ENCODE measurements at regions not wholly inside any gene's neighbourhood (a gene's known extent, or its start where the extent isn't known, plus 50 kb on each side); places are given as distances from the start of the nearest gene placed in this dataset.

GRCh38 chr1:87930796-87931195 is 602.1 kb downstream of the LMO4 start:
- DNase-seq = no peak
- no peaks in the 10 kb centered on the region for H3K36me3 Mint-ChIP-seq (ENCODE audit: low read depth)
- no peaks in the 10 kb centered on the region; the same call in 1 of the 2 replicates for H3K27me3 Mint-ChIP-seq (ENCODE audit: insufficient read depth)
- H3K9me3 Mint-ChIP-seq = peaks cover 9% of the 10 kb centered on the region; the same call in 1 of the 2 replicates
- TF ChIP-seq, protein P1, sequence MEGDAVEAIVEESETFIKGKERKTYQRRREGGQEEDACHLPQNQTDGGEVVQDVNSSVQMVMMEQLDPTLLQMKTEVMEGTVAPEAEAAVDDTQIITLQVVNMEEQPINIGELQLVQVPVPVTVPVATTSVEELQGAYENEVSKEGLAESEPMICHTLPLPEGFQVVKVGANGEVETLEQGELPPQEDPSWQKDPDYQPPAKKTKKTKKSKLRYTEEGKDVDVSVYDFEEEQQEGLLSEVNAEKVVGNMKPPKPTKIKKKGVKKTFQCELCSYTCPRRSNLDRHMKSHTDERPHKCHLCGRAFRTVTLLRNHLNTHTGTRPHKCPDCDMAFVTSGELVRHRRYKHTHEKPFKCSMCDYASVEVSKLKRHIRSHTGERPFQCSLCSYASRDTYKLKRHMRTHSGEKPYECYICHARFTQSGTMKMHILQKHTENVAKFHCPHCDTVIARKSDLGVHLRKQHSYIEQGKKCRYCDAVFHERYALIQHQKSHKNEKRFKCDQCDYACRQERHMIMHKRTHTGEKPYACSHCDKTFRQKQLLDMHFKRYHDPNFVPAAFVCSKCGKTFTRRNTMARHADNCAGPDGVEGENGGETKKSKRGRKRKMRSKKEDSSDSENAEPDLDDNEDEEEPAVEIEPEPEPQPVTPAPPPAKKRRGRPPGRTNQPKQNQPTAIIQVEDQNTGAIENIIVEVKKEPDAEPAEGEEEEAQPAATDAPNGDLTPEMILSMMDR (IDR thresholded peaks at IDR 0.05) = no peak
- H3K4me1 Mint-ChIP-seq (ENCODE audit: low read depth) = peaks cover 5% of the 10 kb centered on the region; the same call in 1 of the 2 replicates
- H3K27ac Mint-ChIP-seq = no peak overlapping the region
- no peak overlapping the region for H3K4me3 Mint-ChIP-seq

- no peaks in the 10 kb centered on the region for H3K4me1 Mint-ChIP-seq (ENCODE audit: low read depth)
- H3K4me3 Mint-ChIP-seq = no peak overlapping the region
- no peak for DNase-seq
- no peaks in the 10 kb centered on the region; the same call in 1 of the 2 replicates for H3K27me3 Mint-ChIP-seq (ENCODE audit: insufficient read depth)
- peaks cover 9% of the 10 kb centered on the region; the same call in 1 of the 2 replicates for H3K9me3 Mint-ChIP-seq
- H3K36me3 Mint-ChIP-seq (ENCODE audit: low read depth) = no peaks in the 10 kb centered on the region
- no peak overlapping the region for H3K27ac Mint-ChIP-seq
- TF ChIP-seq, protein P1 (IDR thresholded peaks at IDR 0.05) = no peak
Measured at GRCh38 chr1:87933171-87933570, 604.5 kb downstream of the LMO4 start.

- TF ChIP-seq, protein P1 (IDR thresholded peaks at IDR 0.05) = no peak
- no peak overlapping the region for H3K4me3 Mint-ChIP-seq
- H3K9me3 Mint-ChIP-seq = peaks cover 9% of the 10 kb centered on the region; the same call in 1 of the 2 replicates
- no peak for DNase-seq
- no peak overlapping the region for H3K27ac Mint-ChIP-seq
- H3K27me3 Mint-ChIP-seq (ENCODE audit: insufficient read depth) = no peaks in the 10 kb centered on the region; the same call in 1 of the 2 replicates
- H3K36me3 Mint-ChIP-seq (ENCODE audit: low read depth) = no peaks in the 10 kb centered on the region
- peaks cover 10% of the 10 kb centered on the region for H3K4me1 Mint-ChIP-seq (ENCODE audit: low read depth)
Measured at GRCh38 chr1:87935130-87935529, 606.5 kb downstream of the LMO4 start.

GRCh38 chr1:87937831-87938395 is 609.2 kb downstream of the LMO4 start:
- DNase-seq = no peak
- H3K27ac Mint-ChIP-seq = no peak overlapping the region
- no peaks in the 10 kb centered on the region; the same call in 1 of the 2 replicates for H3K27me3 Mint-ChIP-seq (ENCODE audit: insufficient read depth)
- TF ChIP-seq, protein P1 (IDR thresholded peaks at IDR 0.05) = no peak
- H3K4me1 Mint-ChIP-seq (ENCODE audit: low read depth) = peaks cover 31% of the 10 kb centered on the region
- no peaks in the 10 kb centered on the region for H3K9me3 Mint-ChIP-seq
- no peak overlapping the region for H3K4me3 Mint-ChIP-seq
- H3K36me3 Mint-ChIP-seq (ENCODE audit: low read depth) = no peaks in the 10 kb centered on the region

- no peak overlapping the region for H3K27ac Mint-ChIP-seq
- H3K9me3 Mint-ChIP-seq = no peaks in the 10 kb centered on the region
- peaks cover 31% of the 10 kb centered on the region for H3K4me1 Mint-ChIP-seq (ENCODE audit: low read depth)
- H3K4me3 Mint-ChIP-seq = no peak overlapping the region
- no peaks in the 10 kb centered on the region; the same call in 1 of the 2 replicates for H3K27me3 Mint-ChIP-seq (ENCODE audit: insufficient read depth)
- H3K36me3 Mint-ChIP-seq (ENCODE audit: low read depth) = no peaks in the 10 kb centered on the region
- TF ChIP-seq, protein P1 (IDR thresholded peaks at IDR 0.05) = no peak
- no peak for DNase-seq
Measured at GRCh38 chr1:87938631-87939030, 610.0 kb downstream of the LMO4 start.
